HCT116 (cell line): ENCODE measurements at regions not wholly inside any gene's neighbourhood (a gene's known extent, or its start where the extent isn't known, plus 50 kb on each side); places are given as distances from the start of the nearest gene placed in this dataset.

Source experiments
- ATAC-seq: fragments of 200-7000 bp; cut with Tn5 transposase; 2 replicates; pipeline ENCODE4 v1.9.1; 2020; ENCODE audit warnings: mild to moderate bottlenecking, moderate library complexity
- BruUV-seq: library from RNA; stranded (reverse); fragments of 400-500 nt; replicated peaks from 2 replicates; lab custom pipeline; 2021; lab: Mats Ljungman, UMichigan
- CTCF ChIA-PET: fragments of 300-600 bp; sonication (Branson Sonifier 250); formaldehyde crosslinking; loops from one replicate; lab custom pipeline; 2021; ENCODE audit warnings: antibody characterized with exemption; lab: Charles Lee
- POLR2A ChIA-PET: fragments of 300-600, 350-600 bp; sonication (Branson Sonifier 250); formaldehyde crosslinking; loops from one replicate; lab custom pipeline; 2021; ENCODE audit warnings: antibody characterized with exemption; lab: Charles Lee
- RAD21 ChIA-PET, 2 experiments: fragments of 300-600 bp; sonication (Branson Sonifier 250); formaldehyde crosslinking; loops; one replicate each; lab custom pipeline; 2023; ENCODE audit warnings: low total read pairs in 2 of 2; ENCODE audit not compliant: uncharacterized antibody in 2 of 2, unreplicated experiment in 2 of 2, low non-redundant PET in 1 of 2; lab: Charles Lee
- DNase-seq: peaks from one replicate; pipeline ENCODE4 v3.0.0-alpha.2; 2010; ENCODE audit warnings: low read depth, low spot score
- H2AFZ ChIP-seq: fragments of 200-600 bp; shearing (Covaris generic), sonication (generic); 2 replicates; pipeline ENCODE4 v1.6.1; 2017; ENCODE audit warnings: low read depth, mixed run types, mixed read lengths, antibody characterized with exemption, low read length; ENCODE audit not compliant: poor library complexity, severe bottlenecking
- H3K27ac ChIP-seq: 2 replicates; pipeline ENCODE4 v1.5.1; 2012; ENCODE audit warnings: low read depth, low read length
- H3K27me3 ChIP-seq: fragments of 200-600 bp; sonication (generic); 2 replicates; pipeline ENCODE4 v1.6.1; 2016; ENCODE audit warnings: mixed run types, low read length, mixed read lengths; ENCODE audit not compliant: insufficient read depth
- H3K36me3 ChIP-seq, 2 experiments: fragments of 200-500 bp in 1 of 2; fragments of 200-600 bp in 1 of 2; sonication (Bioruptor generic) in 1 of 2; sonication (generic) in 1 of 2; 2 replicates each; pipeline versions ENCODE4 v1.5.1 to v1.6.1; 2014 to 2016; ENCODE audit warnings: low read length in 2 of 2, inconsistent platforms in 1 of 2, mixed read lengths in 1 of 2, mixed run types in 1 of 2; ENCODE audit not compliant: insufficient read depth in 2 of 2, control insufficient read depth in 1 of 2
- H3K4me1 ChIP-seq, 2 experiments: fragments of 200-600 bp in 1 of 2; sonication (generic) in 1 of 2; 2 replicates each; pipeline versions ENCODE4 v1.5.1 to v1.6.1; 2012 to 2017; ENCODE audit warnings: low read length in 2 of 2, inconsistent platforms in 1 of 2, mild to moderate bottlenecking in 1 of 2, mixed read lengths in 1 of 2, mixed run types in 1 of 2, moderate library complexity in 1 of 2; ENCODE audit not compliant: insufficient read depth in 2 of 2, control insufficient read depth in 1 of 2
- H3K4me2 ChIP-seq: fragments of 200-600 bp; sonication (generic); 2 replicates; pipeline ENCODE4 v1.6.1; 2017; ENCODE audit warnings: mixed run types, low read length, mixed read lengths
- H3K4me3 ChIP-seq, 2 experiments: fragments of 200-600 bp in 1 of 2; sonication (generic) in 1 of 2; replicated peaks in 1 of 2; 2 replicates each; pipeline ENCODE4 v1.5.1; 2011 to 2016; ENCODE audit warnings: low read length in 2 of 2, control low read depth in 1 of 2, low read depth in 1 of 2, mild to moderate bottlenecking in 1 of 2, mixed read lengths in 1 of 2, mixed run types in 1 of 2
- H3K79me2 ChIP-seq: fragments of 200-600 bp; sonication (generic); 2 replicates; pipeline ENCODE4 v1.6.1; 2017; ENCODE audit warnings: mild to moderate bottlenecking, mixed run types, low read length, moderate library complexity, mixed read lengths; ENCODE audit not compliant: insufficient read depth
- H3K9ac ChIP-seq: fragments of 200-600 bp; sonication (generic); 2 replicates; pipeline ENCODE4 v1.6.1; 2016; ENCODE audit warnings: low read length, mixed read lengths
- H3K9me2 ChIP-seq: fragments of 200-600 bp; sonication (generic), shearing (Covaris generic); 2 replicates; pipeline ENCODE4 v1.6.1; 2017; ENCODE audit warnings: mixed run types, mild to moderate bottlenecking, moderate library complexity; ENCODE audit not compliant: insufficient read depth
- H3K9me3 ChIP-seq, 2 experiments: fragments of 200-500 bp in 1 of 2; fragments of 200-600 bp in 1 of 2; sonication (Bioruptor generic) in 1 of 2; sonication (generic) in 1 of 2; 2 replicates each; pipeline ENCODE4 v1.6.1; 2014 to 2017; ENCODE audit warnings: low read length in 2 of 2, mixed read lengths in 2 of 2, inconsistent platforms in 1 of 2, low read depth in 1 of 2, mild to moderate bottlenecking in 1 of 2, mixed run types in 1 of 2, moderate library complexity in 1 of 2; ENCODE audit not compliant: control insufficient read depth in 1 of 2, insufficient read depth in 1 of 2
- H4K20me1 ChIP-seq: fragments of 200-600 bp; sonication (generic), shearing (Covaris generic); 2 replicates; pipeline ENCODE4 v1.6.1; 2017; ENCODE audit warnings: mixed run types, mild to moderate bottlenecking, moderate library complexity; ENCODE audit not compliant: insufficient read depth
- CEBPB ChIP-seq: IDR thresholded peaks from 2 replicates; pipeline ENCODE4 v1.6.1; 2012; ENCODE audit warnings: low read depth
- CTCF ChIP-seq, 3 experiments: fragments of 200-600 bp in 1 of 3; sonication (generic) in 1 of 3; IDR thresholded peaks in 2 of 3; conservative IDR thresholded peaks in 1 of 3; 2 replicates each; pipeline ENCODE4 v1.5.1; 2012 to 2017; ENCODE audit warnings: low read depth in 2 of 3, low read length in 2 of 3, antibody characterized with exemption in 1 of 3, borderline replicate concordance in 1 of 3, control low read depth in 1 of 3, mild to moderate bottlenecking in 1 of 3, mixed read lengths in 1 of 3, mixed run types in 1 of 3, moderate library complexity in 1 of 3; ENCODE audit not compliant: insufficient read depth in 1 of 3
- EGR1 ChIP-seq: IDR thresholded peaks from 2 replicates; pipeline ENCODE4 v1.6.1; 2012; ENCODE audit warnings: low read depth
- ELF1 ChIP-seq: IDR thresholded peaks from 2 replicates; pipeline ENCODE4 v1.6.1; 2012; ENCODE audit warnings: low read depth, borderline replicate concordance
- MAX ChIP-seq: IDR thresholded peaks from 2 replicates; pipeline ENCODE4 v1.6.1; 2012
- REST ChIP-seq: IDR thresholded peaks from 2 replicates; pipeline ENCODE4 v1.6.1; 2012; ENCODE audit warnings: low read depth
- SIN3A ChIP-seq: IDR thresholded peaks from 2 replicates; pipeline ENCODE4 v1.6.1; 2012; ENCODE audit warnings: low read depth
- SRF ChIP-seq: IDR thresholded peaks from 2 replicates; pipeline ENCODE4 v1.6.1; 2012; ENCODE audit warnings: low read depth
- YY1 ChIP-seq: IDR thresholded peaks from 2 replicates; pipeline ENCODE4 v1.6.1; 2011; ENCODE audit warnings: low read length, low read depth, moderate library complexity, mild to moderate bottlenecking; ENCODE audit not compliant: insufficient replicate concordance; ENCODE audit errors: extremely low read depth
- ZFX ChIP-seq: fragments of 450-650 bp; IDR thresholded peaks from 2 replicates; pipeline ENCODE4 v1.6.1; 2017
- ZNF274 ChIP-seq: fragments of 200-500 bp; sonication (Bioruptor generic); IDR thresholded peaks from 2 replicates; pipeline ENCODE4 v1.6.1; 2014; ENCODE audit warnings: mild to moderate bottlenecking, low read depth, low read length, inconsistent platforms
- intact Hi-C: fragments of 100-400 bp; cut with micrococcal nuclease; formaldehyde crosslinking; loops from 2 replicates; pipeline ENCODE4 v1.10.0; 2022

GRCh38 chr6:26292709-26293108 lies 72.3 kb upstream of the BTN3A2 start:
- Histone ChIP-seq H3K27me3 (no peaks in the 10 kb centered on the region), H4K20me1 (no peaks in the 10 kb centered on the region), H3K4me2 (no peak overlapping the region)
- POLR2A ChIA-PET: interaction anchor here (1.1 kb wide), 1 partner anchor 94 kb away, joined by 3 read pairs; a partner anchor contains a TSS
- BruUV-seq: no TSS peak
- no peak for TF ChIP-seq MAX
- TF ChIP-seq EGR1: peak; percentile 43; the same call in 1 of the 2 replicates
- TF ChIP-seq, all 23 proteins: peak for 1
- RAD21 ChIA-PET: no interaction called here
- Histone ChIP-seq H2AFZ (no peak overlapping the region), H3K36me3 (no peaks in the 10 kb centered on the region), H3K9ac (no peak overlapping the region), H3K9me3 (peaks cover 4 to 7% of the 10 kb centered on the region in 2 experiments; a peak in 3 of 4 replicates), H3K9me2 (no peaks in the 10 kb centered on the region), H3K4me1 (peaks cover 5 to 26% of the 10 kb centered on the region in 2 experiments; a peak in 3 of 4 replicates), H3K27ac (no peak overlapping the region), H3K4me3 (no peak overlapping the region), H3K79me2 (no peaks in the 10 kb centered on the region)
- ATAC-seq: no peak
- CTCF ChIA-PET: no interaction called here
- no peak for DNase-seq
- intact Hi-C loops: no loop called here

GRCh38 chr6:26294302-26294701 lies 70.7 kb upstream of the BTN3A2 start:
- Histone ChIP-seq H3K9me3 (peaks cover 0 to 3% of the 10 kb centered on the region in 2 experiments; a peak in 1 of 4 replicates), H2AFZ (no peak overlapping the region), H4K20me1 (no peaks in the 10 kb centered on the region), H3K9me2 (no peaks in the 10 kb centered on the region), H3K36me3 (no peaks in the 10 kb centered on the region), H3K4me1 (peaks cover 5 to 26% of the 10 kb centered on the region in 2 experiments; a peak in 3 of 4 replicates), H3K4me2 (no peak overlapping the region), H3K27ac (no peak overlapping the region), H3K9ac (no peak overlapping the region), H3K4me3 (no peak overlapping the region), H3K27me3 (no peaks in the 10 kb centered on the region), H3K79me2 (no peaks in the 10 kb centered on the region)
- intact Hi-C loops: no loop called here
- RAD21 ChIA-PET: no interaction called here
- POLR2A ChIA-PET: no interaction called here
- no peak for DNase-seq
- no TSS peak for BruUV-seq
- ATAC-seq: no peak
- TF ChIP-seq MAX (no peak), REST (no peak), CTCF (IDR thresholded peaks at IDR 0.05 in 2 of 3, conservative IDR thresholded peaks at IDR 0.05 in 1 of 3; ENCODE audit: borderline replicate concordance in 1 of 3, insufficient read depth in 1 of 3, low read depth in 2 of 3, low read length in 2 of 3) (no peak), YY1 (no peak), SIN3A (no peak), ZFX (no peak), ELF1 (no peak), SRF (no peak), ZNF274 (no peak), CEBPB (no peak)
- CTCF ChIA-PET: no interaction called here
